Gastrocnemius medialis (tissue), 4 donors: ENCODE measurements at regions not wholly inside any gene's neighbourhood (a gene's known extent, or its start where the extent isn't known, plus 50 kb on each side); places are given as distances from the start of the nearest gene placed in this dataset.

Source experiments
- CTCF ChIP-seq, 5 experiments: fragments of 450-650 bp in 3 of 5; fragments of 200-600 bp in 2 of 5; sonication (generic) in 2 of 5; IDR thresholded peaks in 4 of 5; conservative IDR thresholded peaks in 1 of 5; 1 replicate in 4 of 5; 2 replicates in 1 of 5; pipeline ENCODE4 v1.5.1; 2016 to 2019; ENCODE audit warnings: antibody characterized with exemption in 5 of 5, mild to moderate bottlenecking in 3 of 5, moderate library complexity in 3 of 5
- POLR2A ChIP-seq, 2 donors: fragments of 450-650 bp; IDR thresholded peaks; one replicate each; pipeline ENCODE4 v1.6.1; 2017; ENCODE audit warnings: antibody characterized with exemption in 2 of 2, mild to moderate bottlenecking in 2 of 2, moderate library complexity in 2 of 2

- TF ChIP-seq POLR2A (IDR thresholded peaks at IDR 0.05) (no peak), CTCF (IDR thresholded peaks at IDR 0.05 in 4 of 5, conservative IDR thresholded peaks at IDR 0.05 in 1 of 5) (no peak)
Measured at GRCh38 chr3:157981819-157982218, 124.4 kb downstream of the SHOX2 start.
